ENCODE measurements at regions not wholly inside any gene's neighbourhood (a gene's known extent, or its start where the extent isn't known, plus 50 kb on each side); places are given as distances from the start of the nearest gene placed in this dataset.

DNA sequence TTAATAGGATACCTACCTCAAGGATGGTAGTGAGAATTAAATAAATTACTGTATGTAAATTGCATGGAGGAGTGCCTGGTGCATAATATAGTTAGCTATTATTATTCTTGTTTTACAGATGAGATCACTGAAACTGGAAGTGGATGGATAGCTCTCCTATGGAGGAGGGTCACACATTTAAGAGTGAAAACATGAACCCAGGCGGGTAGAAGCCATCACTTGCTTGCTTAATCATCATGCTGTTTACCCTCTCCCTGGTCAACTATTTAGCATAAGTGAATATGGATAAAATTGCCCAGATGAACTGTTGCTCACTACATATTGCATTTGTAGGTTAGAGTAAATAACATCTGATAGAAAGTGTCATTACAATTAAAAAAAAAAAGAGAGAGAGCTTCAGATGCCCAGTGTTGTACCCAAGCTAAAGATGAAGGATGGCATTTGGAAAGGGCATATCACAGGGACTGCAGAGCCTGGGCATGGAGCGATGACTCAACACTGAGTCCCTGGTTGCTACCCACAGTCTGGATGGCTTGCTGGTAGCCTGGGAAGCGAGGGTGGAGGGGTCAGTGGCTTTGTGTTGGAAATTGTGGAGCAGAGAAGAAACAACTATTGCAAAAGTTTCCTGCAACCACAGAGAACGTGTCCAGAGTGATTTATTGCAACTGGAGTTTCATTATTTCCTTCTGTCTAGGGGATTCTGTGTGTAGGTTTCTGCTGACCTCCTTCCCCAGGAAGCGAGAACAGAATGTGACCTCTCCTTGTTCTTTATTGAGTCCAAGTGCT, 414.4 kb downstream of the SHISA9 start:
- Mint-ChIP-seq H3K4me1 (peaks cover 7% of the 10 kb centered on the region), H3K4me3 (no peak overlapping the region), H3K27ac (no peak overlapping the region), H3K36me3 (ENCODE audit: low read depth) (no peaks in the 10 kb centered on the region), H3K9me3 (no peaks in the 10 kb centered on the region), H3K27me3 (ENCODE audit: low read depth, poor library complexity) (no peaks in the 10 kb centered on the region)
- TF ChIP-seq, protein P1, sequence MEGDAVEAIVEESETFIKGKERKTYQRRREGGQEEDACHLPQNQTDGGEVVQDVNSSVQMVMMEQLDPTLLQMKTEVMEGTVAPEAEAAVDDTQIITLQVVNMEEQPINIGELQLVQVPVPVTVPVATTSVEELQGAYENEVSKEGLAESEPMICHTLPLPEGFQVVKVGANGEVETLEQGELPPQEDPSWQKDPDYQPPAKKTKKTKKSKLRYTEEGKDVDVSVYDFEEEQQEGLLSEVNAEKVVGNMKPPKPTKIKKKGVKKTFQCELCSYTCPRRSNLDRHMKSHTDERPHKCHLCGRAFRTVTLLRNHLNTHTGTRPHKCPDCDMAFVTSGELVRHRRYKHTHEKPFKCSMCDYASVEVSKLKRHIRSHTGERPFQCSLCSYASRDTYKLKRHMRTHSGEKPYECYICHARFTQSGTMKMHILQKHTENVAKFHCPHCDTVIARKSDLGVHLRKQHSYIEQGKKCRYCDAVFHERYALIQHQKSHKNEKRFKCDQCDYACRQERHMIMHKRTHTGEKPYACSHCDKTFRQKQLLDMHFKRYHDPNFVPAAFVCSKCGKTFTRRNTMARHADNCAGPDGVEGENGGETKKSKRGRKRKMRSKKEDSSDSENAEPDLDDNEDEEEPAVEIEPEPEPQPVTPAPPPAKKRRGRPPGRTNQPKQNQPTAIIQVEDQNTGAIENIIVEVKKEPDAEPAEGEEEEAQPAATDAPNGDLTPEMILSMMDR (IDR thresholded peaks at IDR 0.05): no peak
- no peak for DNase-seq

DNA sequence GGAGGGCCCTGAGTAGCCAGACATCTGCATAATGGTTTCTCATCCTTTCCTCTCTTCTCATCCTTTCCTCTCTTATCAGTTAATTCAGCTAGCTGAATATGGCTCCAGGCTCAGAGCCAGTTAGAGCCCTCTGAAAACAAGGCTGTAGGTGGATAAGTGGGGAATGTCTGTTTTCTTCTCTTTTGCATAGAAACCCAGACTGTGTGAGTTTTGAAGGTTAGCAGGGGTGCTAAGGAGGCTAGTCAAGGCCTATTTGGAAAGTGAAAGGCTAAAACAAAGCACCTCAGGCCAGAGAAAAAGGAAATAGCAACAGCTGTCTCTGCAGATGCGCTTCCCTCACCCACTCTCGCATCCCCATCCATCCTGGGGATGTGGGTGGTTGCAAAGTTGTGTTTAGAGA, 420.9 kb downstream of the SHISA9 start:
- Mint-ChIP-seq H3K4me1 (no peaks in the 10 kb centered on the region), H3K9me3 (no peaks in the 10 kb centered on the region), H3K4me3 (no peak overlapping the region), H3K36me3 (ENCODE audit: low read depth) (no peaks in the 10 kb centered on the region), H3K27me3 (ENCODE audit: low read depth, poor library complexity) (no peaks in the 10 kb centered on the region), H3K27ac (no peak overlapping the region)
- DNase-seq: no peak
- TF ChIP-seq, protein P1 (IDR thresholded peaks at IDR 0.05): no peak

DNA sequence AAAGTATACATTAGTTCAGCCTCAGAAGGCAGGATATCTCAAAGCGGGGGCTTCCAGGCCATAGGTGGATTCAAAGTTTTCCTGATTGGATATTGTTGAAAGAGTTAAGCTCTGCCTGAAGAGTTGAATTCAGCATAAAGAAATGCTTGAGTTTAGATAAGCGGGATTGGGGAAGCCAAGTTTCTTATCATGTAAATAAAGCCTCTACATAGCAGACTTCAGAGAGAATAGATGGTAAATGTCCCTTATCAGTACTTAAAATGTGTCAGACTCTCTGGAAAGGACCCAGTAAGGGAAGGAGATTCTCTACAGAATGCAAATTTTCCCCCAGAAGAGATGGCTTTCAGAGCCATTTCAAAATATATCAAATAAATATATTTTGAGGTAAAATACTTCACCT, 423.5 kb downstream of the SHISA9 start:
- TF ChIP-seq, protein P1 (IDR thresholded peaks at IDR 0.05): no peak
- no peaks in the 10 kb centered on the region for H3K27me3 Mint-ChIP-seq (ENCODE audit: low read depth, poor library complexity)
- DNase-seq: no peak
- no peaks in the 10 kb centered on the region for H3K4me1 Mint-ChIP-seq
- no peaks in the 10 kb centered on the region for H3K36me3 Mint-ChIP-seq (ENCODE audit: low read depth)
- no peak overlapping the region for H3K4me3 Mint-ChIP-seq
- H3K27ac Mint-ChIP-seq: no peak overlapping the region
- no peaks in the 10 kb centered on the region for H3K9me3 Mint-ChIP-seq

DNA sequence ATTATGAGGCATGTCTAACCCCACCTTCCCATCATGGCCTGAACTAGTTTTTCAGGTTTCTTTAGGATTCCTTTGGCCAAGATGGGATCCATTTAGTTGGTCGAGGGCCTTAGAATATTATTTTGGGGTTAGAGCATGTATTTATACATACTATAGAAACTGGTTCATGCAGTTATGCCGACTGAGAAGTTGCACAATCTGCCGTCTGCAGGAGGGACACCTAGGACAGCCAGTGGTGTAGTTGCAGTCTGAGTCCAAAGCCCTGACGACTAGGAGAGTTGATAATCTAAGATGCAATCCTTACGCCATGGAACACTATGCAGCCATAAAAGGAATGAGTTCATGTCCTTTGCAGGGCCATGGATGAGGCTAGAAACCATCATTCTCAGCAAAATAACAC, 424.0 kb downstream of the SHISA9 start:
- no peak overlapping the region for H3K27ac Mint-ChIP-seq
- H3K4me1 Mint-ChIP-seq: no peaks in the 10 kb centered on the region
- TF ChIP-seq, protein P1 (IDR thresholded peaks at IDR 0.05): no peak
- H3K27me3 Mint-ChIP-seq (ENCODE audit: low read depth, poor library complexity): no peaks in the 10 kb centered on the region
- no peak overlapping the region for H3K4me3 Mint-ChIP-seq
- H3K36me3 Mint-ChIP-seq (ENCODE audit: low read depth): no peaks in the 10 kb centered on the region
- DNase-seq: no peak
- no peaks in the 10 kb centered on the region for H3K9me3 Mint-ChIP-seq

DNA sequence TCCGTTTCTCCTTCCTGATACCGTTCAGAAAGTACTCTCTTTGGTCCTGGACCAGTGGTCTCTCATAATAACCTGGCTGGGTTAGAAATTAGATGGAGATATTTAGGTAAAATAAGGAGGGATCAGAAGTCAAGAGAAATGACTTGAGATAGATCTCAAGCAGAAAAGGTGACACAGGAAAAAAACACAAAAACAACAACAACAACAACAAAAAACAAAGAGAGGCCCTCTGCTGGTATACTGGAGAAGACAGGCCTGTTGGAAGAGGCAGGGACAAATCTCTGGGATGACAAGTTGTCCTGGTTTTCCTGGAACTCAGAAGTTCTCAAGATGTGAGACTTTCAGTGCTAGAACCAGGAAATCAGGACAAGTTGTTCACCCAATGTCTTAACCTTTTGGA, 430.5 kb downstream of the SHISA9 start:
- Mint-ChIP-seq H3K27ac (no peak overlapping the region), H3K4me1 (no peaks in the 10 kb centered on the region), H3K36me3 (ENCODE audit: low read depth) (no peaks in the 10 kb centered on the region), H3K9me3 (peaks cover 5% of the 10 kb centered on the region), H3K27me3 (ENCODE audit: low read depth, poor library complexity) (no peaks in the 10 kb centered on the region), H3K4me3 (no peak overlapping the region)
- DNase-seq: no peak
- TF ChIP-seq, protein P1 (IDR thresholded peaks at IDR 0.05): no peak

DNA sequence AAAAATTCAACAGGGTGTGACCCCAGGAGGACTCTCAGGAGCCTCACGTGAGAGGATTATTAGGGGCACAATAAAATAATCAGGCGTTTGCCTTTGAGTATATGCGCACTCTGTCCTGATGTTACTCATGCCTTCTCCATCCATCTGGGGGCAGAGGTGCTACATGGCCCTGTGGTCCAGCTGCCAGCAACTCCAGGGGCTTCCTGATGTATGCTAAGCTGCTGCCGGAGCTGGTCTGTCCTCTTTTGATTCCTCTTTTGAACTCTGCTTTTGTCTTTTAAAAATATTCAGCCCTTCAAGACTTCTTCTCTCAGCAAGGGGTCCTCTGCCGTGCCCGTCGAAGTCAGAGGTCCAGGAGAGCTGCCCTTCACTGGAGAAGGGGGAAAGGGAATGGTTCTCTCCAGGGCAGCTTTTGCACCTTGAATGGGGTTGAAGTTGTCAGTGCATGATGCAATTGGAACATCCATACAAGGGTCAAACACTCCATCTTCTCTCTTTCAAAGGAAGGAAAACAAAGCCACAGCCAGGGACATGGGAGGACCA, 431.4 kb downstream of the SHISA9 start:
- H3K27ac Mint-ChIP-seq: no peak overlapping the region
- H3K4me1 Mint-ChIP-seq: no peaks in the 10 kb centered on the region
- no peak for DNase-seq
- TF ChIP-seq, protein P1 (IDR thresholded peaks at IDR 0.05): no peak
- H3K27me3 Mint-ChIP-seq (ENCODE audit: low read depth, poor library complexity): no peaks in the 10 kb centered on the region
- H3K4me3 Mint-ChIP-seq: no peak overlapping the region
- peaks cover 5% of the 10 kb centered on the region for H3K9me3 Mint-ChIP-seq
- H3K36me3 Mint-ChIP-seq (ENCODE audit: low read depth): no peaks in the 10 kb centered on the region
